ENCODE measurements at regions not wholly inside any gene's neighbourhood (a gene's known extent, or its start where the extent isn't known, plus 50 kb on each side); places are given as distances from the start of the nearest gene placed in this dataset.

- FAIRE-seq (no peak), DNase-seq (no peak)
- intact Hi-C loops (cut with DNase I): no loop called here
Observed at GRCh38 chr11:31947051-31947450, 135.9 kb upstream of the PAX6 start.

GRCh38 chr11:31943056-31943780 is 132.1 kb upstream of the PAX6 start:
- H3K9ac ChIP-seq (ENCODE audit: low read length in 3 of 3): no peak overlapping the region
- no peak for DNase-seq
- FAIRE-seq: no peak
- H3K9me3 ChIP-seq (ENCODE audit: control insufficient read depth in 2 of 3, insufficient read depth in 1 of 3, low read length in 3 of 3): no peaks in the 10 kb centered on the region
- intact Hi-C loops (cut with DNase I): no loop called here
- H3K4me3 ChIP-seq (ENCODE audit: low read length in 3 of 3): no peak overlapping the region
- TF ChIP-seq CTCF (IDR thresholded peaks at IDR 0.05; ENCODE audit: borderline replicate concordance, extremely low read depth, insufficient read depth): no peak
- no peaks in the 10 kb centered on the region for H3K27me3 ChIP-seq (ENCODE audit: control insufficient read depth, insufficient read depth, low read length)
- no peaks in the 10 kb centered on the region for H3K36me3 ChIP-seq (ENCODE audit: control insufficient read depth in 2 of 3, insufficient read depth in 3 of 3, low read length in 3 of 3)
- no peak overlapping the region for H3K27ac ChIP-seq (ENCODE audit: low read depth in 2 of 2, low read length in 2 of 2)
- H3K4me1 ChIP-seq (ENCODE audit: control insufficient read depth in 2 of 3, insufficient read depth in 2 of 3, low read depth in 1 of 3, low read length in 3 of 3): no peaks in the 10 kb centered on the region

More at GRCh38 chr11:31947051-31947450, 135.9 kb upstream of the PAX6 start:
- no peak overlapping the region for H3K9ac ChIP-seq (ENCODE audit: low read length in 3 of 3)
- TF ChIP-seq CTCF (IDR thresholded peaks at IDR 0.05; ENCODE audit: borderline replicate concordance, extremely low read depth, insufficient read depth): no peak
- H3K36me3 ChIP-seq (ENCODE audit: control insufficient read depth in 2 of 3, insufficient read depth in 3 of 3, low read length in 3 of 3): no peaks in the 10 kb centered on the region
- H3K27ac ChIP-seq (ENCODE audit: low read depth in 2 of 2, low read length in 2 of 2): no peak overlapping the region
- H3K27me3 ChIP-seq (ENCODE audit: control insufficient read depth, insufficient read depth, low read length): no peaks in the 10 kb centered on the region
- no peaks in the 10 kb centered on the region for H3K4me1 ChIP-seq (ENCODE audit: control insufficient read depth in 2 of 3, insufficient read depth in 2 of 3, low read depth in 1 of 3, low read length in 3 of 3)
- H3K4me3 ChIP-seq (ENCODE audit: low read length in 3 of 3): no peak overlapping the region
- no peaks in the 10 kb centered on the region for H3K9me3 ChIP-seq (ENCODE audit: control insufficient read depth in 2 of 3, insufficient read depth in 1 of 3, low read length in 3 of 3)

- DNase-seq (no peak), FAIRE-seq (no peak)
- TF ChIP-seq CTCF (IDR thresholded peaks at IDR 0.05; ENCODE audit: borderline replicate concordance, extremely low read depth, insufficient read depth): no peak
- Histone ChIP-seq H3K4me1 (ENCODE audit: control insufficient read depth in 2 of 3, insufficient read depth in 2 of 3, low read depth in 1 of 3, low read length in 3 of 3) (no peaks in the 10 kb centered on the region), H3K27ac (ENCODE audit: low read depth in 2 of 2, low read length in 2 of 2) (no peak overlapping the region), H3K4me3 (ENCODE audit: low read length in 3 of 3) (no peak overlapping the region), H3K36me3 (ENCODE audit: control insufficient read depth in 2 of 3, insufficient read depth in 3 of 3, low read length in 3 of 3) (no peaks in the 10 kb centered on the region), H3K27me3 (ENCODE audit: control insufficient read depth, insufficient read depth, low read length) (no peaks in the 10 kb centered on the region), H3K9ac (ENCODE audit: low read length in 3 of 3) (no peak overlapping the region), H3K9me3 (ENCODE audit: control insufficient read depth in 2 of 3, insufficient read depth in 1 of 3, low read length in 3 of 3) (no peaks in the 10 kb centered on the region)
- intact Hi-C loops (cut with DNase I): no loop called here
Observed at GRCh38 chr11:31940371-31941037, 129.4 kb upstream of the PAX6 start.
